ENCODE measurements at regions not wholly inside any gene's neighbourhood (a gene's known extent, or its start where the extent isn't known, plus 50 kb on each side); places are given as distances from the start of the nearest gene placed in this dataset.
"Not testable (repeated sequence)": the region's sequence is repeated elsewhere in the genome, so short reads cannot be mapped to it uniquely, and the experiment has no call there.

DNA sequence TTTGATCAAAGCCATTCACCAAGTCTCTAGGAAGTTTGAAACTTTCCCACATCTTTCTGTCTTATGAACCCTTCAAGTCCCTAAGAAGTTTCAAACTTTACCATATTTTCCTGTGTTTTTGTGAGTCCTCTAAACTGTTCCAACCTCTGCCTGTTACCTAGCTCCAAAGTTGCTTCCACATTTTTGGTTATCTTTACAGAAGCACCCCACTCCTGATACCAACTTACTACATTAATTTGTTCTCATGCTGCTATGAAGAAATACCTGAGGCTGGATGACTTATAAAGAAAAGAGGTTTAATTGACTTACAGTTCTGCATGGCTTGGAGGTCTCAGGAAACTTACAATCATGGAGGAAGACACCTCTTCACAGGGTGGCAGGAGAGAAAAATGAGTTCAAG is 961.6 kb downstream of the LTN1 start:
- H3K9me3 ChIP-seq (ENCODE audit: control insufficient read depth, low read depth, low read length); H3K9ac ChIP-seq (ENCODE audit: control insufficient read depth, extremely low read depth, insufficient read depth, low read length); H2AFZ ChIP-seq (ENCODE audit: control insufficient read depth, low read length); H3K79me2 ChIP-seq (ENCODE audit: control insufficient read depth, insufficient read depth, low read length); H3K9me1 ChIP-seq (ENCODE audit: control insufficient read depth, extremely low read depth, insufficient read depth, low read length); H3K4me1 ChIP-seq (ENCODE audit: control insufficient read depth, extremely low read depth, insufficient read depth, low read length); H3K4me3 ChIP-seq (ENCODE audit: control insufficient read depth in 2 of 3, extremely low read depth in 1 of 3, insufficient read depth in 2 of 3, low read depth in 1 of 3, low read length in 3 of 3); H3K27me3 ChIP-seq (ENCODE audit: control insufficient read depth, extremely low read depth, insufficient read depth, low read length); H3K4me2 ChIP-seq (ENCODE audit: control insufficient read depth, extremely low read depth, insufficient read depth, low read depth, low read length); dilution Hi-C loops (cut with MboI; ENCODE audit: extremely low pct_ligation_motif_present, low sequenced_read_pairs); H4K20me1 ChIP-seq (ENCODE audit: control insufficient read depth, extremely low read depth, insufficient read depth, low read length); H3K27ac ChIP-seq (ENCODE audit: control insufficient read depth, insufficient read depth, low read length); H3K36me3 ChIP-seq (ENCODE audit: control insufficient read depth in 2 of 2, extremely low read depth in 1 of 2, insufficient read depth in 2 of 2, low read length in 2 of 2); DNase-seq (ENCODE audit: low read depth, low spot score); FAIRE-seq: not testable (repeated sequence)

- no peaks in the 10 kb centered on the region for H3K36me3 ChIP-seq (ENCODE audit: control insufficient read depth in 2 of 2, extremely low read depth in 1 of 2, insufficient read depth in 2 of 2, low read length in 2 of 2)
- no peaks in the 10 kb centered on the region for H3K79me2 ChIP-seq (ENCODE audit: control insufficient read depth, insufficient read depth, low read length)
- no peak overlapping the region for H3K9ac ChIP-seq (ENCODE audit: control insufficient read depth, extremely low read depth, insufficient read depth, low read length)
- no peaks in the 10 kb centered on the region for H3K27me3 ChIP-seq (ENCODE audit: control insufficient read depth, extremely low read depth, insufficient read depth, low read length)
- H3K4me3 ChIP-seq (ENCODE audit: control insufficient read depth in 2 of 3, extremely low read depth in 1 of 3, insufficient read depth in 2 of 3, low read depth in 1 of 3, low read length in 3 of 3) = no peak overlapping the region
- no peak overlapping the region for H3K27ac ChIP-seq (ENCODE audit: control insufficient read depth, insufficient read depth, low read length)
- no peaks in the 10 kb centered on the region for H4K20me1 ChIP-seq (ENCODE audit: control insufficient read depth, extremely low read depth, insufficient read depth, low read length)
- no peak overlapping the region for H3K4me2 ChIP-seq (ENCODE audit: control insufficient read depth, extremely low read depth, insufficient read depth, low read depth, low read length)
- dilution Hi-C loops (cut with MboI; ENCODE audit: extremely low pct_ligation_motif_present, low sequenced_read_pairs) = no loop called here
- FAIRE-seq (no peak), DNase-seq (ENCODE audit: low read depth, low spot score) (no peak)
- no peaks in the 10 kb centered on the region for H3K9me3 ChIP-seq (ENCODE audit: control insufficient read depth, low read depth, low read length)
- no peak for TF ChIP-seq EZH2 (IDR thresholded peaks at IDR 0.05; ENCODE audit: low read length)
- TF ChIP-seq CTCF (optimal IDR thresholded peaks at IDR 0.05 in 1 of 3, IDR thresholded peaks at IDR 0.05 in 1 of 3, conservative IDR thresholded peaks at IDR 0.05 in 1 of 3; ENCODE audit: extremely low read depth in 1 of 3, insufficient read depth in 2 of 3, low read length in 3 of 3) = no peak
- H3K4me1 ChIP-seq (ENCODE audit: control insufficient read depth, extremely low read depth, insufficient read depth, low read length) = no peaks in the 10 kb centered on the region
- no peaks in the 10 kb centered on the region for H3K9me1 ChIP-seq (ENCODE audit: control insufficient read depth, extremely low read depth, insufficient read depth, low read length)
- no peak overlapping the region for H2AFZ ChIP-seq (ENCODE audit: control insufficient read depth, low read length)
Observed at GRCh38 chr21:28025111-28025510, 967.6 kb downstream of the LTN1 start.
